ENCODE measurements at regions not wholly inside any gene's neighbourhood (a gene's known extent, or its start where the extent isn't known, plus 50 kb on each side); places are given as distances from the start of the nearest gene placed in this dataset.

GRCh38 chr4:159684061-159684460 lies 581.2 kb downstream of the RAPGEF2 start:
- ATAC-seq (no peak), DNase-seq (ENCODE audit: low read depth, low spot score) (no peak)
- H3K79me2 ChIP-seq (ENCODE audit: insufficient read depth, low read length): no peaks in the 10 kb centered on the region
- no peak overlapping the region for H2AFZ ChIP-seq (ENCODE audit: low read depth, low read length, poor library complexity, severe bottlenecking)
- H3K4me1 ChIP-seq (ENCODE audit: control insufficient read depth in 1 of 2, insufficient read depth in 2 of 2, low read length in 2 of 2): peaks cover 0 to 8% of the 10 kb centered on the region in 2 experiments; a peak in 1 of 4 replicates
- CTCF ChIA-PET: no interaction called here
- no peaks in the 10 kb centered on the region for H4K20me1 ChIP-seq (ENCODE audit: insufficient read depth)
- no peak overlapping the region for H3K27ac ChIP-seq (ENCODE audit: low read depth, low read length)
- no peaks in the 10 kb centered on the region for H3K27me3 ChIP-seq (ENCODE audit: insufficient read depth, low read length)
- no peaks in the 10 kb centered on the region for H3K36me3 ChIP-seq (ENCODE audit: control insufficient read depth in 1 of 2, insufficient read depth in 2 of 2, low read length in 2 of 2)
- no peak overlapping the region for H3K9ac ChIP-seq (ENCODE audit: low read length)
- RAD21 ChIA-PET (ENCODE audit: low non-redundant PET in 1 of 2, low total read pairs in 2 of 2, uncharacterized antibody in 2 of 2, unreplicated experiment in 2 of 2): no interaction called here
- TF ChIP-seq POLR2A (IDR thresholded peaks at IDR 0.05; ENCODE audit: borderline replicate concordance, extremely low read depth, insufficient read depth, insufficient read length) (no peak), SP1 (IDR thresholded peaks at IDR 0.05; ENCODE audit: low read depth) (no peak), JUND (IDR thresholded peaks at IDR 0.05) (no peak), SRF (IDR thresholded peaks at IDR 0.05; ENCODE audit: low read depth) (no peak), YY1 (IDR thresholded peaks at IDR 0.05; ENCODE audit: extremely low read depth, insufficient replicate concordance, low read depth, low read length) (no peak), SIN3A (IDR thresholded peaks at IDR 0.05; ENCODE audit: low read depth) (no peak), EGR1 (IDR thresholded peaks at IDR 0.05; ENCODE audit: low read depth) (no peak), CBX3 (IDR thresholded peaks at IDR 0.05; ENCODE audit: low read depth) (no peak), ELF1 (IDR thresholded peaks at IDR 0.05; ENCODE audit: borderline replicate concordance, low read depth) (no peak)
- TF ChIP-seq, protein P1, sequence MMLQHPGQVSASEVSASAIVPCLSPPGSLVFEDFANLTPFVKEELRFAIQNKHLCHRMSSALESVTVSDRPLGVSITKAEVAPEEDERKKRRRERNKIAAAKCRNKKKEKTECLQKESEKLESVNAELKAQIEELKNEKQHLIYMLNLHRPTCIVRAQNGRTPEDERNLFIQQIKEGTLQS (IDR thresholded peaks at IDR 0.05): no peak
- TF ChIP-seq, protein P2, sequence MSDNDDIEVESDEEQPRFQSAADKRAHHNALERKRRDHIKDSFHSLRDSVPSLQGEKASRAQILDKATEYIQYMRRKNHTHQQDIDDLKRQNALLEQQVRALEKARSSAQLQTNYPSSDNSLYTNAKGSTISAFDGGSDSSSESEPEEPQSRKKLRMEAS (IDR thresholded peaks at IDR 0.05): no peak
- no peak overlapping the region for H3K4me2 ChIP-seq (ENCODE audit: low read length)
- H3K9me3 ChIP-seq (ENCODE audit: control insufficient read depth in 1 of 2, insufficient read depth in 1 of 2, low read depth in 1 of 2, low read length in 2 of 2): no peaks in the 10 kb centered on the region
- BruUV-seq (replicated peaks): no TSS peak
- H3K9me2 ChIP-seq (ENCODE audit: insufficient read depth): no peaks in the 10 kb centered on the region
- intact Hi-C loops (cut with micrococcal nuclease): no loop called here
- POLR2A ChIA-PET: no interaction called here
- H3K4me3 ChIP-seq (replicated peaks in 1 of 2; ENCODE audit: low read depth in 1 of 2, low read length in 2 of 2): no peak overlapping the region

- ATAC-seq (no peak), DNase-seq (ENCODE audit: low read depth, low spot score) (no peak)
- BruUV-seq (replicated peaks): no TSS peak
- H3K9me3 ChIP-seq (ENCODE audit: control insufficient read depth in 1 of 2, insufficient read depth in 1 of 2, low read depth in 1 of 2, low read length in 2 of 2): no peaks in the 10 kb centered on the region
- no peak overlapping the region for H3K9ac ChIP-seq (ENCODE audit: low read length)
- no peaks in the 10 kb centered on the region for H4K20me1 ChIP-seq (ENCODE audit: insufficient read depth)
- no peak overlapping the region for H3K4me2 ChIP-seq (ENCODE audit: low read length)
- H3K9me2 ChIP-seq (ENCODE audit: insufficient read depth): no peaks in the 10 kb centered on the region
- no peak overlapping the region for H3K27ac ChIP-seq (ENCODE audit: low read depth, low read length)
- ChIA-PET POLR2A (no interaction called here), CTCF (no interaction called here), RAD21 (ENCODE audit: low non-redundant PET in 1 of 2, low total read pairs in 2 of 2, uncharacterized antibody in 2 of 2, unreplicated experiment in 2 of 2) (no interaction called here)
- H3K36me3 ChIP-seq (ENCODE audit: control insufficient read depth in 1 of 2, insufficient read depth in 2 of 2, low read length in 2 of 2): no peaks in the 10 kb centered on the region
- peak overlapping the region; percentile 15 for H2AFZ ChIP-seq (ENCODE audit: low read depth, low read length, poor library complexity, severe bottlenecking)
- no peaks in the 10 kb centered on the region for H3K79me2 ChIP-seq (ENCODE audit: insufficient read depth, low read length)
- peaks cover 0 to 8% of the 10 kb centered on the region in 2 experiments; a peak in 1 of 4 replicates for H3K4me1 ChIP-seq (ENCODE audit: control insufficient read depth in 1 of 2, insufficient read depth in 2 of 2, low read length in 2 of 2)
- intact Hi-C loops (cut with micrococcal nuclease): no loop called here
- no peaks in the 10 kb centered on the region for H3K27me3 ChIP-seq (ENCODE audit: insufficient read depth, low read length)
- no peak overlapping the region for H3K4me3 ChIP-seq (replicated peaks in 1 of 2; ENCODE audit: low read depth in 1 of 2, low read length in 2 of 2)
- no peak for TF ChIP-seq POLR2AphosphoS5 (IDR thresholded peaks at IDR 0.05; ENCODE audit: low read depth, low read length)
- no peak for TF ChIP-seq EZH2 (IDR thresholded peaks at IDR 0.05)
- TF ChIP-seq TCF7L2 (IDR thresholded peaks at IDR 0.05; ENCODE audit: borderline replicate concordance, extremely low read depth, insufficient read depth, insufficient read length): peak; percentile 13
- TF ChIP-seq, protein P3, sequence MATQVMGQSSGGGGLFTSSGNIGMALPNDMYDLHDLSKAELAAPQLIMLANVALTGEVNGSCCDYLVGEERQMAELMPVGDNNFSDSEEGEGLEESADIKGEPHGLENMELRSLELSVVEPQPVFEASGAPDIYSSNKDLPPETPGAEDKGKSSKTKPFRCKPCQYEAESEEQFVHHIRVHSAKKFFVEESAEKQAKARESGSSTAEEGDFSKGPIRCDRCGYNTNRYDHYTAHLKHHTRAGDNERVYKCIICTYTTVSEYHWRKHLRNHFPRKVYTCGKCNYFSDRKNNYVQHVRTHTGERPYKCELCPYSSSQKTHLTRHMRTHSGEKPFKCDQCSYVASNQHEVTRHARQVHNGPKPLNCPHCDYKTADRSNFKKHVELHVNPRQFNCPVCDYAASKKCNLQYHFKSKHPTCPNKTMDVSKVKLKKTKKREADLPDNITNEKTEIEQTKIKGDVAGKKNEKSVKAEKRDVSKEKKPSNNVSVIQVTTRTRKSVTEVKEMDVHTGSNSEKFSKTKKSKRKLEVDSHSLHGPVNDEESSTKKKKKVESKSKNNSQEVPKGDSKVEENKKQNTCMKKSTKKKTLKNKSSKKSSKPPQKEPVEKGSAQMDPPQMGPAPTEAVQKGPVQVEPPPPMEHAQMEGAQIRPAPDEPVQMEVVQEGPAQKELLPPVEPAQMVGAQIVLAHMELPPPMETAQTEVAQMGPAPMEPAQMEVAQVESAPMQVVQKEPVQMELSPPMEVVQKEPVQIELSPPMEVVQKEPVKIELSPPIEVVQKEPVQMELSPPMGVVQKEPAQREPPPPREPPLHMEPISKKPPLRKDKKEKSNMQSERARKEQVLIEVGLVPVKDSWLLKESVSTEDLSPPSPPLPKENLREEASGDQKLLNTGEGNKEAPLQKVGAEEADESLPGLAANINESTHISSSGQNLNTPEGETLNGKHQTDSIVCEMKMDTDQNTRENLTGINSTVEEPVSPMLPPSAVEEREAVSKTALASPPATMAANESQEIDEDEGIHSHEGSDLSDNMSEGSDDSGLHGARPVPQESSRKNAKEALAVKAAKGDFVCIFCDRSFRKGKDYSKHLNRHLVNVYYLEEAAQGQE (IDR thresholded peaks at IDR 0.05; ENCODE audit: low read depth): no peak
- no peak for TF ChIP-seq ZBTB33 (IDR thresholded peaks at IDR 0.05; ENCODE audit: extremely low read depth, insufficient replicate concordance, low read length)
Measured at GRCh38 chr4:159685340-159686092, 582.6 kb downstream of the RAPGEF2 start.

All from HCT116 (cell line).